ENCODE measurements at regions not wholly inside any gene's neighbourhood (a gene's known extent, or its start where the extent isn't known, plus 50 kb on each side); places are given as distances from the start of the nearest gene placed in this dataset.

GRCh38 chr9:15096972-15097371 is 186.7 kb upstream of the FREM1 start:
- Histone ChIP-seq H3K4me1 (no peaks in the 10 kb centered on the region), H3K27me3 (no peaks in the 10 kb centered on the region), H3K36me3 (no peaks in the 10 kb centered on the region), H3K4me3 (no peak overlapping the region), H3K9me3 (no peaks in the 10 kb centered on the region), H3K27ac (no peak overlapping the region)
- no peak for TF ChIP-seq POLR2A (IDR thresholded peaks at IDR 0.05)
- no peak for DNase-seq (ENCODE audit: low spot score in 2 of 2)
- intact Hi-C loops (cut with DNase I; ENCODE audit: low total_unique reads): no loop called here

GRCh38 chr9:15086778-15087324 is 176.6 kb upstream of the FREM1 start:
- H3K9me3 ChIP-seq: no peaks in the 10 kb centered on the region
- no peak overlapping the region for H3K4me3 ChIP-seq
- H3K4me1 ChIP-seq: no peaks in the 10 kb centered on the region
- TF ChIP-seq POLR2A (IDR thresholded peaks at IDR 0.05) (no peak), POLR2AphosphoS5 (IDR thresholded peaks at IDR 0.05) (no peak), CTCF (IDR thresholded peaks at IDR 0.05) (no peak)
- peak overlapping the region in 1 of 2 donors; percentile 15 for H3K27ac ChIP-seq
- H3K27me3 ChIP-seq: no peaks in the 10 kb centered on the region
- intact Hi-C loops (cut with DNase I; ENCODE audit: low total_unique reads): no loop called here
- H3K36me3 ChIP-seq: no peaks in the 10 kb centered on the region
- no peak for DNase-seq (ENCODE audit: low spot score in 2 of 2)

- Histone ChIP-seq H3K4me3 (no peak overlapping the region), H3K9me3 (no peaks in the 10 kb centered on the region), H3K36me3 (no peaks in the 10 kb centered on the region), H3K27me3 (no peaks in the 10 kb centered on the region), H3K4me1 (no peaks in the 10 kb centered on the region), H3K27ac (peak overlapping the region in 1 of 2 donors; percentile 15)
- DNase-seq (ENCODE audit: low spot score in 2 of 2): no peak
- intact Hi-C loops (cut with DNase I; ENCODE audit: low total_unique reads): no loop called here
- TF ChIP-seq POLR2A (IDR thresholded peaks at IDR 0.05) (no peak), POLR2AphosphoS5 (IDR thresholded peaks at IDR 0.05) (no peak), CTCF (IDR thresholded peaks at IDR 0.05) (no peak)
These were observed 176.0 kb upstream of the FREM1 start for GRCh38 chr9:15086156-15086763.

GRCh38 chr9:15081021-15081753 is 171.0 kb upstream of the FREM1 start:
- no peak overlapping the region for H3K27ac ChIP-seq
- no peaks in the 10 kb centered on the region for H3K4me1 ChIP-seq
- H3K4me3 ChIP-seq: no peak overlapping the region
- no peaks in the 10 kb centered on the region for H3K36me3 ChIP-seq
- intact Hi-C loops (cut with DNase I; ENCODE audit: low total_unique reads): loop anchor here (5.0 kb wide), 1 partner anchor 1136 kb away; no protein-coding TSS in a partner anchor
- H3K27me3 ChIP-seq: no peaks in the 10 kb centered on the region
- DNase-seq (ENCODE audit: low spot score in 2 of 2): no peak
- H3K9me3 ChIP-seq: no peaks in the 10 kb centered on the region
- TF ChIP-seq CTCF (IDR thresholded peaks at IDR 0.05): no peak
- no peak for TF ChIP-seq POLR2A (IDR thresholded peaks at IDR 0.05)
- no peak for TF ChIP-seq POLR2AphosphoS5 (IDR thresholded peaks at IDR 0.05)

GRCh38 chr9:15080401-15080800 is 170.2 kb upstream of the FREM1 start:
- Histone ChIP-seq H3K27ac (no peak overlapping the region), H3K4me1 (no peaks in the 10 kb centered on the region), H3K9me3 (no peaks in the 10 kb centered on the region), H3K36me3 (no peaks in the 10 kb centered on the region), H3K27me3 (no peaks in the 10 kb centered on the region), H3K4me3 (no peak overlapping the region)
- no peak for DNase-seq (ENCODE audit: low spot score in 2 of 2)
- intact Hi-C loops (cut with DNase I; ENCODE audit: low total_unique reads): loop anchor here (5.0 kb wide), 1 partner anchor 1137 kb away; no protein-coding TSS in a partner anchor
- TF ChIP-seq CTCF (IDR thresholded peaks at IDR 0.05): no peak
